SKM-1 (cell line): ENCODE measurements at regions not wholly inside any gene's neighbourhood (a gene's known extent, or its start where the extent isn't known, plus 50 kb on each side); places are given as distances from the start of the nearest gene placed in this dataset.
"Not testable (repeated sequence)": the region's sequence is repeated elsewhere in the genome, so short reads cannot be mapped to it uniquely, and the experiment has no call there.

Experiments
- DNase-seq: peaks from one replicate; lab custom pipeline; 2025; ENCODE audit not compliant: unreplicated experiment; lab: John Stamatoyannopoulos, UW

DNA sequence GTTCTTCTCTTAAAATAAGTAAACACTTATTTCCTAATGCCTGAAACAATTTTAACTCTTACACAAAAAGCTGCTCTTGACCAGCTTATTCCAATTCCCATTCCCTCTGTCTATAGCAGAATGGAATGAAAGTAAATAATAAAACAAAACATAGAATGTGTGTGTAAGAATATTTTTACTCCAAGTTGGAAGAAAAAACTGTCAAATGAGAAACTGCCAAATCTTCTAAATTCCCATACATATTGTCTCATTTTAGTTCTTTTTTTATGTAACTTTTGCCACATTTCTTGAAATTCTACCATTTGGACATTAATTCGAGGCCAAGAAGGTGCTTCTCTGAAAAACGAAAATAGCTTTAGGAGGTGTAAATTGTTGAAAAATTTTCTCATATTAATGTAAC, 477.1 kb downstream of the FAT4 start:
- no peak for DNase-seq

DNA sequence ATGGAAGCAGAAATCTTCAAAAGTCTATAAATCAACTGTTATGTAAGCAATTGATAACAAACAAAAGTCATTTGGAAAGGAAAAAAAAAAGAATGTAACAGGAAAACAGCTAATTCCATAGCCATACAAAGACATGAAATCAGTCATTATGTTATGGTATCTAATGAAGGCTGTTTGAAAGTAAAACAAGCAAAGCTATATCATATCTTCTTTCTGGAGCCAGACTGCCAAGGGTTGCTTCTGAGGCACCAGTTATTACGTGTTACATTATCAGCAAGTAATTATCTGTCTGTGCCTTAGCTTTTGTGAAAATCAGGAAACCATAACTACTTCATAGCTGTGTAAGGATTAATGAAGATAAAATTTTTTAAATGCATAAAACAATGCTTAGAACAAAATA, 480.2 kb downstream of the FAT4 start:
- no peak for DNase-seq

DNA sequence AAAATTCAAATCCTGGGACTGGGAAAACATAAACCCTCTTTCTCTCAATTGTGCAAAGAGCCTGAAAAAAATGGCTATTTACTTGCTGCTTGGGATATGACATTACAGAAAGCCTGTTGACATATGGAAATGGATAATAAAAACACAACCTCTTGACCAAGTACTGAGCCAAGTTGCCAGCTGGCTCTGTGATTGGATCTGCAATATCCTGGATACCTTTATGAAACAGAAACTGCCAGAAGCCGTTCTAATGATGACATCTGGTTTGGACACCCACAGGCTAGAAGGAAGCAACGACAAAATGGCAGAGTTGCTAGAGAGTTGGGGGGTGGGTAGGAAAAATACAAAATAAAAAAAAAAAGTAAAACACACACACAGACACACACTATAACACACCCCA, 481.4 kb downstream of the FAT4 start:
- no peak for DNase-seq

DNA sequence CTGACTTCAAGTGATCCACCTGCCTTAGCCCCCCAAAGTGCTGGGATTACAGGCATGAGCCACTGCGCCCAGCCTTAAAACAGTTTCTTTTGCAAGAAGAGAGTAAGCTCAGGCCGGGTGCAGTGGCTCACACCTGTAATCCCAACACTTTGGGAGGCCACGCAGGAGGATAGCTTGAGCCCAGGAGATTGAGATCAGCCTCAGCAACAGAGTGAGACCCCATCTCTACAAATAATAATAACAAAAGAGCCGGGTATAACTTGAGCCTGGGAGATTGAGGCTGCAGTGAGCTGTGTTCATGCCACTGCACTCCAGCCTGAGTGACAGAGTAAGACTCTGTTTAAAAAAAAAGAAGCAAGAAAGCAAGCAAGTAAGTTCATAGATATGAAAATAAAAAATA, 482.9 kb downstream of the FAT4 start:
- DNase-seq = not testable (repeated sequence)

DNA sequence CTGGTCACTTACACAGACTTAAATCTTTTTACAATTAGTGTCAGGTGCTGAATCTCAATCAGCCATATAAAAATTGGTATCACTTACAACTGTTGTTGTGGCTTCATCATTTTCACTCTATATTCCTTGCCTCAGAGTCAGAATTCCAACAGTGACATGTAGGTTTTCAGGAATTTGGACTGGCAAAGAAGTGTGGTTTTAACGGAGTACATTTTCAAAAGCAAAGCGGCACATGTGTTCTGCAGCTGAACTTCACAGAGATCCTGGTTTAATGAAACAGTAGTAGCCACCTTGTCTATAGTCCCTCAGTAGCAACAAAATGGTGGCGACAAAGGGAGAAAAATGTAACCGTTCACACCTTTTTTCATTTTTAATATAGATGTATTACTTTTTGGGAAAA, 486.6 kb downstream of the FAT4 start:
- no peak for DNase-seq

DNA sequence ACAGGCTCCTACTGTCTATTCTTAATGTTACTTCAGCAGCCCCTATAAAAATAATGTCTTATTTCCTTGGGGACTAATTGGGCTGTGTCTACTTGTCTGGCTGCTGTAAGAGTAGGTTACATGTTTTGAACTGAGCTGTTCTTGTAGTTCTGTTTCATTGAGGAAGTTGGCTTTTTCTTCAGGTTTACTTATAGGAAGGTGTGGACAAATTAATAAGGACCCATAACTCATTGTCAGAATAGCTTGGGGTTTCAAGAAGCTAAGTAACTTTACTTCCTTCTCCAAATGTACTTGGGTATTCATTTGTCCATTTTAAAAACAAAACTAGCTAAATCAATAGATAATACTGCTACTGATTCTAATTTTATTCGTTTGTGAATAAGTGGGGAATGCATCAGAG, 487.2 kb downstream of the FAT4 start:
- DNase-seq = no peak

DNA sequence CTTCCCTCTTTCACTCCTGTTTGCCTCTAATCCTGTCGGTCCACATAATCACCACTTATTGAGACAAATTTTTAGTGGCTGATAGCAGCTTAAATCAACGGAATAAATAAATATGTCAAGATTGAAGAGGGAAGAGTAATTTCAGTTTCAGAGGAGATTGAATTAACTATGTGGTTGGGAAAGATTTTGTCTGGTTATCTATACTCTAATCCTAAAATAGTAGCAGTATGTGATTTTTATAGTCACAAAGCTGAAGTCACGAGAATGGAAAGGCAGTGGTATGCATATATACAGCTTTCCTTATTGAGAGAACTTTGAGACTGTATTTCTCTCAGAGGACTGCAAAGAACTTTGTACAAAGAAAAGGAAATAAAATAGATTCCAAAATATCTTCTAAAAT, 493.3 kb downstream of the FAT4 start:
- no peak for DNase-seq

DNA sequence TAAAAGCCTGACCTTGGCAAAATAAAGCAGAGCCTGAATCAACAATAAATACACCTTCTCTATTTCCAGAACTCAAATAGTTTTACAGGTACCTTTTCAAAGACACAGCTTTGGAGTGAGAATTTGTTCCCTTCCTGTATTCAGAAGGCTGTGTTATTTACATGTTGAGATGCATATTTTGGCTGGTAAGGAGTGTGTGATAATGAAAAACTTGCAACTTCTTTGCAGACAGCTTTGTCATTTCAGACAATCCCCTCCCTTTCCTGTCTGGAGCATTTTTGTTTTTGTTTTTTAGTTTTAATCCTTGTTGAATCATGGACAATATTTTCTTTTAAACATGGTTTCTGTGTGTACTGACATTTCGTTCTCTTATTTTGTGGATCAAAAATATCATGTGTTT, 493.8 kb downstream of the FAT4 start:
- DNase-seq = no peak

DNA sequence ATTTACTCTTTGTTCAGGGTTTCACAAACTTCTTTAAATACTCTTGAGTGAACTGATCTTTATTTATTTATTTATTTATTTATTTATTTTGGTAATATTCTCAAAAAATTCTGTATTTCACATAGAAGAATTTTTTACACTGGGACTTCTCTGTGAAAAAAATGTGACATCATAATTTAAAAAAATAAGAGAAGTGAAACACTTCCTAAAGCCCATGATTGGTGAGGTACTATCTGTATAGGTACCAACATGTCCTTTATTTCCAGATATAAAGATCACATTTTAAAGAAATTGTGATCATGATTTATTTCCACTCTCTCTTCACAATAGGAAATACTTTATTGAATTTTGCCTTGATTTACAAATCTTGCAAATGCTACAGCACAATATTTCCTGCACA, 497.1 kb downstream of the FAT4 start:
- no peak for DNase-seq

DNA sequence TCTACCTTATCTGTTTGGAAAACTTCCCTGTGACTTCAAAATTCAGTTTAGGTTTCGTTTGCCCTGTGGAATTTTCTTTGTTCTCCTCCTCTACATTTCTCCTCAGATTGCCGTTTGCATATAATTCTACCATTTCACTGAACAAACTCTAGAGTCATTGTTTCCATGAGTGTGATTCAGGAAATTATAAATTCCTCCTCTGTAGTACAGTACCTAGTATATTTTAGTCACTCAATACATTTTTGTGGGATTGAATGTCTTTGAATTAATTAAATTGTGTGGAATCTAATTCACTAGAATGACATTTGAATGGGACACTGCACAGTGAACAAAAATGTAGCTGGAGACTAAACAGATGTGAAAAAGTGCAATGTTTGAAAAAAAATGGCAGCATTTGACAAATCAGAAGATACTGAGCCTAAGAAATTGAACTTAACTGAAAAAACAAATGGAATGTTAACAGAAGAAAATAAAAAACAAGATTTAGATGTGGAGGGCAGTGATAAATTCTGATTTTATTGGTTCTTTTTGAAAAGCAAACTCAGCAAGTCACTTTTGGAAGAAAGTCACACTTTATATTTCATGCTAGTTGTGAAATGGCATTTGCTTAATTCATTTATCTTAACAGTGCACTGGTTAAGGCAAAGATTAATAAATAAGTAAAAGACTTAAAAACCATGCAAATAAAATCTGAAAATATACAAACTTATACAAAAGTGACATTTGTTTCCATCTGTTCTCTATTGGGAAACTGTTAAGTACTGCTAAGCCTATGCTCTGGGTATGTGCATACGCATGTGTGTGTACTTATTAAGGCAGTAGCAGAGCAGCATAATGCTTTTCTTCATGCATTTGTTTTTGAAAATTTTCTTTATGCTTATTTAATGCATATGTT, 512.3 kb downstream of the FAT4 start:
- no peak for DNase-seq

DNA sequence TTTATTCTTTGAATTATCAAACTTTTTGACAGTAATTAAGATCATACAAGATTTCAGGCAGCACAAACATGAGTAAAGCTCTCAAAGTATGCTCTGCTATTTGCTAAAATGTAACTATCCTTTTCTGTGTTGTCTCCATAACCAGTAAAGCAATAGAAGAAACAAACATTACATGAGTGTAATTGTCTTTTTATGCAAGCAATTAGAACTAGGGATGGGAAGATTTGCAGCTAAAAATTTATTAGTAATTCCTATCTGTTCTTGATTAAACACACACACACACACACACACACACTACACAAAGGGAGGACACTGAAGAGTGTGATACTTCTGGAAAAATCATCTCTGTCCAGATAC, 512.9 kb downstream of the FAT4 start:
- no peak for DNase-seq

DNA sequence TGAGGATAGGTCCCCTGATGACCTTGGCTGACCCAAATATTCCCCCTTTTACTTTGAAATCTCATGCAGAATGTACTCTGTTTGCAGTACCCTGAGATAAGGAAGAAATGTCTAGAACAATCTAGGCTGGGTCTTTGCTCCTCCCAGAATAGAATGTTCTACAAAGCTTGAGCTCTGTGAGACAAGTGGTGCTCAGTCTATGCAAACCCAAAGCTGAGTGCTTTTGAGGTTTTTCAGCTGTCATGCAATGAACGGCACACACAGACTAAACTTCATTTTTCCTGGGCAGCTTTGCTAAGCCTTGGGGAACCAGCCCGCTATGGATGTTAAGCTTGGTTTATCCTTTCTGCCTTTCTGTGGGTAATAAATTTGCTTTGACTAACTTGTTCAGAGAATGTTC, 513.6 kb downstream of the FAT4 start:
- no peak for DNase-seq

DNA sequence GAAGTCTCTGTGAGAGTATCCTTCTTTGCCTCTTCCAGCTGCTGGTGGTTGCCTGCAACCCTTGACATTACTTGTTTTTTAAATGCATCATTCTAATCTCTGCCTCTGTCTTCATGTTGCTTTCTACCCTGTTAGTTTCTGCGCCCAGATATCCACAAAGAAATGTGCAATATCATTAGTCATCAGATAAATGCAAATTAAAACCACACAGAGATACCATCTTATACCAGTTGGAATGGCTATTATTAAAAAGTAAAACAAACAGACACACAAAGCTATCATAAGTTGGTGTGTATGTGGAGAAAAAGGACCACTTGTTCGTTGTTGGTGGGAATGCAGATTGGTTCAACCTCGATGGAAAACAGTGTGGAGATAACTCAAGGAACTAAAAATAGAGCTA, 517.4 kb downstream of the FAT4 start:
- no peak for DNase-seq

DNA sequence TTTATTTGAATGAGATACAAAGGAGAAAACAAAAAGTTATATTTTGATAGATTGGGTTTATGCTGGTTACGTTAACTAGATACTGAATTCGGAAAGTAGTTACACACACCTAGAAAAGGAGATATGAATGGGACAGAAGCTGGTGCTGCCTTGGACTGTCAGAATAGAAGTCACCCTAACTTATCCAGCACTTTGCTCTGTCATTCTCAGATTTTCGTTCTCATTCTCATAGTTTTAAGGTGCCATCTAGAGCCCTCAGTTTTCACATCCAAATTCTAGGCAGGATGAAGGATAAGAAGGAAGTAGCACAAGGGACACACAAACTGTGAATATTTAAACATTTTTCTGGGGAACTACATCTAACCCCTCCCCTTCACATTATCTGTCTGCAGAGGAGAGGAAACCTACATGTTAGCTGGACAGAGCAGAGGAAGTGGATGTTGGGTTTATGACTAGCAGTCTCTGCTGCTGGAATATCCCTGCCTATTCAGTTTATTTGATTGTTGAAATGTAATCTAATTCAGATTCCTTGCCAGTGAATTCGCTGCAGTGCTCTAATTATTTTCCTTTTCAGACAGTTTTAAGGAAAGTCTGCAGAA, 521.9 kb downstream of the FAT4 start:
- no peak for DNase-seq

DNA sequence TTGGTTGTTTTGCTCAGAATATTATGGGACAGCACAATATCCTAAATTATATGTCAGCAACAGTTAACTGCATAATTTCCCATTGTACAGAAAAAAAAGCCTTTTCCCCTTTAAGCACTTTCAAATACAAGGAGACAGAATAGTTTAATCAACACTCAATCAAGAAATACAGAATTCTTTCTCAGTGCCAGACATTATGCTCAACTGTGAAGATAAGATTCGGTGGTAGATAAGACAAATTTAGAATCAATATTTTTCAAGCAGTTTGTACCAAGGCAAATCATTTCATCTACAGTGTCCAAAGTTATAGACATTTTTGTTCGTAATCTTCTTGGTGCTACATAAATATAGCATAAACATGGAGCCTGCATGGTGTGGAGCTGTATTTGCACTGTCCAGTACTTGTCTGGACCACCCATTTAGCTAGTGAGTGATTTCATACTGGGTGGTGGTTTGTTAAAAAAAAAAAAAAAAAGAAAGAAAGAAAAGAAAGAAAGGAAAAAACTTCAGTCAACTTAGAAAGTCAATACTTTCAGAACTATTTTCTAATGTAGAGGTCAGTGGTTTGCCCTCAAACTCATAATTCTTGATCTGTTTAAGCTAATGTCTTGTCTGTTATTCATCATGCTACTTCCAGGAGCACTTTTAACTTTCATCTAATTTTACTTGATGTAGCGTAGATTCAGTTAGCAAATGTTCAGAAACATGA, 522.9 kb downstream of the FAT4 start:
- no peak for DNase-seq

DNA sequence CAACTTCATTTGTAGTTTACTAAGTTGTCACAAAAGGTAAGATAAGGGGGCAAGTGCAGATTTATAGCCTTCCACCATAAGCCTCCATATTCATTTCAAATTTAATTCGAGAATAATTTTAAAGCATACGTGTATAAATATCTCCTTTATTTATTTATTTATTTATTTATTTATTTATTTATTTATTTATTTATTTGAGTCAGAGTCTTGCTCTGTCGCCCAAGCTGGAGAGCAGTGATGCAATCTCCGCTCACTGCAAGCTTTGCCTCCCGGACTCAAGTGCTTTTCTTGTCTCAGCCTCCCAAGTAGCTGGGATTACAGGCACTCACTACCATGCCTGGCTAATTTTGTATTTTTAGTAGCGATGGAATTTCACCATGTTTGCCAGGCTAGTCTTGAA, 523.4 kb downstream of the FAT4 start:
- no peak for DNase-seq

DNA sequence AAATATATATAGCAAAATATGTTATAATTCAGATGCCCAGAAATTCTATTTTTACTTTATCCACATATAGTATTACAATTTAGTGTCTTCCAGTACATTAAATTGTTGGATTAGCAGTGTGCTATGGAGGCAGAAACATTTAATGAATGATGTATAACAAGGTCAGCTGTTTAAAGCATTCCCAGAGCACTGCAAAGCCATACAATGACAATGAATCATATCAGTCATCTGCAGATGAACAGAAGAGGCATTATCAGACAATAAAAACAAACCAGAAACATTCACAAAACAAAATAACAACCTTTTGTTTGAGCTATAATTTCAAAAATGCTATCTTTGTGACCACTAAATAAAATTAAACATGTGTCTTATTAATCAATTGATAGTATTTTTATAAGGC, 524.2 kb downstream of the FAT4 start:
- DNase-seq = no peak

DNA sequence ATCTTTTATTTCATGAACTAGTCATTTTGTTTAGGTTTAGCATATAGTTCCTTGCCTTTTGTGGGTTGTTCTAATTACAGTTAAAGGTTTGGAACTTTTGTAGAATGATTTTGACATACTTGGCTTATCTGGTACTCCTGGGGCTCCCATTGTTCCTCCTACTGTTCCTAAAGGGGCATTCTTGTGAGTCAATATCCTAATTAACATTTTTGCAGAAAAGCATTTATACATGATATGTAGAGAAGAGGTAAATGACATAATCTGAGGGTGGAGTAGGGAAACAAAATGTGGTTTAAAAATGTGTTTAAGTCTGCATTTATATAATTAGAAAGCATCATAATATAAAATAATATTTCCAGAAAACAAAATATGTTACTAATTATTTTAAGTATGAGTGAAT, 529.2 kb downstream of the FAT4 start:
- DNase-seq = no peak

DNA sequence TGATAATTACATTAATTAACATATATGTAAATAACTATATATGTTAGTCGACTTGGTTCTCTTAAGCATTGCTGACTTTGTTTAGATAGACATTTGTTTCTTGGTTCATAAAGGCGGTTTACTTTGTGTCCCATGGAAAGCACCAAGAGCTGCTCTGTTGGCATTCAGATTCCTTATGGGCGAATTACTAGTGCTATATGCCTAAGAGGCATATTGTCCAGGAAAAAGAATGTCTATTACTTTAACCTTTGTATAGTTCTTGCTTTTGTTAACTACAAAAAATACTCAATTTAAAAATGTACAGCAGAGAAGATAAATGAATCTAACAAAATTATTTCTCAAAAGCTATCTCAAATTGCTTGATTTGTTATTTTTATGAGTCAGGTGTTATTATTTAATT, 532.8 kb downstream of the FAT4 start:
- DNase-seq = no peak

DNA sequence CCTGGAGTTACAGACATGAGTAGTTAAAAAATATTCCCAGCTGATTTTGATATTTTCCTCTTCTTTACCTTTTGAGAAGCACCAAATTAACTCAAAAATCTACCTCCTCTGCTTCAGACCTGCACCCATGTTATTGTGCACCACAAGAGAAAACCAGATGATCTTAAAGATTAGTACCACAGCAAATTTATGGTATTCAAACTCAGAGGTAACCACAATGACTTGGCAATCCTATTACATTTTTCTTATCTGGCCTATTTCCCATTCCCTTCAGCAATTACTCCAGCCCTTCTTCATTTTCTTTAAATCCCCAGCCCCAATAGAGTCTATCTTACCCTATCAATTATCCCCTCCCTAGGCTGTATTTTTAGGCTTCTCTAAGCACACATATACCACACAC, 535.1 kb downstream of the FAT4 start:
- DNase-seq = no peak

DNA sequence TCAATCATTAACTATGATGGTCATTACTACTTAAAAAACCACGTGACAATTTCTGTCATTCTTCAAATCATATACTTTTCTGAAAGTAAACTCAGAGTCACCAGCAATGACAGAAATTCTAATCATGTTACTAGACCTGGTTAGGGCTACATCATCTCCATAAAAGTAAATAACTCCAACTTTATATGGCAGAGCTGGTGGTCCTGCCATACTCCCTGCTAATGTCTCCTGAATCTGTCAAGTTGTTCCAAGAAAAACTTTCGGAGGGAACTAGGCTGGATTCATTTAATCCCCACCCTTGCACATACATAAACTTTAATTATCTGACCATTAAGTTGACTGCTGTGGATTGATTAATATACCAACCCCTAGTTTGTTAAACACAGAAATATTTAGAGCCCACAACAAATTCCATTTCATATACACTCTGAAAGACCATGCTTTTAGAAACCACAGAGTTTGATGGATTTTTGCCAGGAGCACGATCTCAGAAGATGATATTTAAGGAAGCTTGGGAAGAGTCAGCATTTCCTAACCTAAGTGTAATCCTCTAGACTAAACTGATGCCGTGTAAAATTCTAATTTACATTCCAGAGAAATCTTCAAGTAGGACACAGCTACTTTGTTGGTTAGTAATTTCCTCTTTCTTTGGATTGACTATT, 577.0 kb downstream of the FAT4 start:
- no peak for DNase-seq

DNA sequence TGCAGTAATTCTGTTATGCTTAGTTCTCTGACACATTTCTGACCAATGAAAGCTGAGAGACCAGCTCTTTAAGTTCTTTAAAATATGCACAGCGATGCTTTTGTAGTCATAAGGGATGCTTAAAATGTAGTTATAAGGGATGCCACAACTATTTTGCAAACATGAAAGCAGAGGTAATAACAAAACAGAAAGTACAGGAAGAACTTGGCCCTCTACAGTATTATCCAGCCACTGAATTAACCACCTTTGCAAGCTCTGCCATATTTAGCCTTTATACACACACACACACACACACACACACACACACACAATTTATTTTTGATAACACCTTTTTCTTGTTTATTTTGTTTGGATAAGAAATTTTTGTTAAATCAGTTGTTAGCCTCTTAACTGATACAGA, 590.0 kb downstream of the FAT4 start:
- no peak for DNase-seq
